Effector memory CD8-positive, alpha-beta T cell (primary cell): ENCODE measurements at regions not wholly inside any gene's neighbourhood (a gene's known extent, or its start where the extent isn't known, plus 50 kb on each side); places are given as distances from the start of the nearest gene placed in this dataset.
A peak's percentile ranks its signal among the peaks of the same experiment; 100 is the strongest.
"Not testable (repeated sequence)": the region's sequence is repeated elsewhere in the genome, so short reads cannot be mapped to it uniquely, and the experiment has no call there.

Experiments used
- ATAC-seq: fragments of 150-1000 bp; cut with Tn5 transposase; replicated peaks from 2 replicates; pipeline ENCODE4 v1.10.0; 2021; ENCODE audit warnings: mild to moderate bottlenecking, moderate library complexity
- DNase-seq, 3 experiments: peaks; one replicate each; pipeline ENCODE4 v3.0.0; 2021
- H3K27ac Mint-ChIP-seq, 2 donors: one replicate each; pipeline ENCODE4 v1.8.0; 2022; ENCODE audit warnings: mild to moderate bottlenecking in 2 of 2, mixed read lengths in 2 of 2, moderate library complexity in 2 of 2
- H3K27me3 Mint-ChIP-seq, 2 donors: one replicate each; pipeline ENCODE4 v1.8.0; 2022; ENCODE audit warnings: mixed read lengths in 2 of 2
- H3K36me3 Mint-ChIP-seq: one replicate; pipeline ENCODE4 v1.8.0; 2022; ENCODE audit warnings: mild to moderate bottlenecking, moderate library complexity, mixed read lengths; ENCODE audit not compliant: insufficient read depth
- H3K4me1 Mint-ChIP-seq, 2 donors: one replicate each; pipeline ENCODE4 v1.8.0; 2022; ENCODE audit warnings: low read depth in 2 of 2, mixed read lengths in 2 of 2
- H3K4me3 Mint-ChIP-seq, 2 donors: one replicate each; pipeline ENCODE4 v1.8.0; 2022; ENCODE audit warnings: mild to moderate bottlenecking in 2 of 2, mixed read lengths in 2 of 2, moderate library complexity in 2 of 2
- H3K9me3 Mint-ChIP-seq, 2 donors: one replicate each; pipeline ENCODE4 v1.8.0; 2022; ENCODE audit warnings: mixed read lengths in 2 of 2

- Mint-ChIP-seq H3K4me3 (no peak overlapping the region), H3K4me1 (no peaks in the 10 kb centered on the region), H3K9me3 (peaks cover 0 to 4% of the 10 kb centered on the region in 2 donors), H3K27me3 (no peaks in the 10 kb centered on the region), H3K27ac (no peak overlapping the region), H3K36me3 (no peaks in the 10 kb centered on the region)
- DNase-seq (no peak), ATAC-seq (no peak)
Observed at GRCh38 chr3:34419801-34420200, 621.4 kb downstream of the PDCD6IP start.

GRCh38 chr3:34421762-34422161 lies 623.3 kb downstream of the PDCD6IP start:
- Mint-ChIP-seq H3K4me3 (no peak overlapping the region), H3K9me3 (peaks cover 0 to 6% of the 10 kb centered on the region in 2 donors), H3K36me3 (no peaks in the 10 kb centered on the region), H3K4me1 (no peaks in the 10 kb centered on the region), H3K27ac (no peak overlapping the region), H3K27me3 (no peaks in the 10 kb centered on the region)
- no peak for DNase-seq
- no peak for ATAC-seq

- Mint-ChIP-seq H3K27ac (no peak overlapping the region), H3K36me3 (no peaks in the 10 kb centered on the region), H3K4me1 (no peaks in the 10 kb centered on the region), H3K9me3 (peaks cover 0 to 24% of the 10 kb centered on the region in 2 donors), H3K27me3 (no peaks in the 10 kb centered on the region), H3K4me3 (no peak overlapping the region)
- ATAC-seq = no peak
- DNase-seq = no peak
Observed at GRCh38 chr3:34439796-34440195, 641.4 kb downstream of the PDCD6IP start.

- DNase-seq (no peak), ATAC-seq (no peak)
- Mint-ChIP-seq H3K9me3 (peaks cover 4 to 47% of the 10 kb centered on the region in 2 donors), H3K27ac (no peak overlapping the region), H3K4me1 (no peaks in the 10 kb centered on the region), H3K27me3 (no peaks in the 10 kb centered on the region), H3K4me3 (no peak overlapping the region), H3K36me3 (no peaks in the 10 kb centered on the region)
Observed at GRCh38 chr3:34444137-34444536, 645.7 kb downstream of the PDCD6IP start.

- Mint-ChIP-seq H3K4me3 (no peak overlapping the region), H3K4me1 (no peaks in the 10 kb centered on the region), H3K27me3 (no peaks in the 10 kb centered on the region), H3K9me3 (peaks cover 4 to 37% of the 10 kb centered on the region in 2 donors), H3K36me3 (no peaks in the 10 kb centered on the region), H3K27ac (no peak overlapping the region)
- ATAC-seq (no peak), DNase-seq (no peak)
Observed at GRCh38 chr3:34449305-34449704, 650.9 kb downstream of the PDCD6IP start.

GRCh38 chr3:34463414-34463813 lies 665.0 kb downstream of the PDCD6IP start:
- DNase-seq = no peak
- Mint-ChIP-seq H3K27ac (no peak overlapping the region), H3K4me1 (no peaks in the 10 kb centered on the region), H3K9me3 (peaks cover 10% of the 10 kb centered on the region in 2 donors), H3K36me3 (no peaks in the 10 kb centered on the region), H3K4me3 (no peak overlapping the region), H3K27me3 (no peaks in the 10 kb centered on the region)
- ATAC-seq = no peak

GRCh38 chr3:34464646-34465045 lies 666.2 kb downstream of the PDCD6IP start:
- ATAC-seq (no peak), DNase-seq (no peak)
- Mint-ChIP-seq H3K4me3 (no peak overlapping the region), H3K27me3 (no peaks in the 10 kb centered on the region), H3K4me1 (no peaks in the 10 kb centered on the region), H3K27ac (no peak overlapping the region), H3K9me3 (peaks cover 9 to 11% of the 10 kb centered on the region in 2 donors), H3K36me3 (no peaks in the 10 kb centered on the region)

GRCh38 chr3:34475851-34476250 lies 677.4 kb downstream of the PDCD6IP start:
- H3K9me3 Mint-ChIP-seq = peaks cover 0 to 8% of the 10 kb centered on the region in 2 donors
- H3K27me3 Mint-ChIP-seq = no peaks in the 10 kb centered on the region

GRCh38 chr3:34483311-34483887 lies 685.0 kb downstream of the PDCD6IP start:
- Mint-ChIP-seq H3K27me3 (no peaks in the 10 kb centered on the region), H3K4me1 (peaks cover 7 to 19% of the 10 kb centered on the region in 2 donors), H3K36me3 (no peaks in the 10 kb centered on the region), H3K27ac (peak overlapping the region; percentile 35 to 81), H3K9me3 (no peaks in the 10 kb centered on the region), H3K4me3 (peak overlapping the region; percentile 69 to 78)
- no peak for DNase-seq
- no peak for ATAC-seq

More at GRCh38 chr3:34475851-34476250, 677.4 kb downstream of the PDCD6IP start:
- ATAC-seq = no peak
- H3K4me3 Mint-ChIP-seq = no peak overlapping the region
- H3K4me1 Mint-ChIP-seq = no peaks in the 10 kb centered on the region
- H3K27ac Mint-ChIP-seq = no peak overlapping the region
- DNase-seq = no peak
- no peaks in the 10 kb centered on the region for H3K36me3 Mint-ChIP-seq

- H3K4me1 Mint-ChIP-seq = no peaks in the 10 kb centered on the region
- ATAC-seq (no peak), DNase-seq (no peak)
- peaks cover 0 to 3% of the 10 kb centered on the region in 2 donors for H3K9me3 Mint-ChIP-seq
- no peak overlapping the region for H3K4me3 Mint-ChIP-seq
- no peaks in the 10 kb centered on the region for H3K27me3 Mint-ChIP-seq
- no peak overlapping the region for H3K27ac Mint-ChIP-seq
- H3K36me3 Mint-ChIP-seq = no peaks in the 10 kb centered on the region
Observed at GRCh38 chr3:34504366-34504765, 705.9 kb downstream of the PDCD6IP start.

- no peak overlapping the region for H3K4me3 Mint-ChIP-seq
- no peak overlapping the region for H3K27ac Mint-ChIP-seq
- H3K27me3 Mint-ChIP-seq = no peaks in the 10 kb centered on the region
- DNase-seq (no peak), ATAC-seq (no peak)
- H3K4me1 Mint-ChIP-seq = no peaks in the 10 kb centered on the region
- peaks cover 0 to 3% of the 10 kb centered on the region in 2 donors for H3K9me3 Mint-ChIP-seq
- H3K36me3 Mint-ChIP-seq = no peaks in the 10 kb centered on the region
Observed at GRCh38 chr3:34504775-34505174, 706.3 kb downstream of the PDCD6IP start.

- DNase-seq (no peak), ATAC-seq (no peak)
- no peak overlapping the region for H3K27ac Mint-ChIP-seq
- peaks cover 2% of the 10 kb centered on the region for H3K36me3 Mint-ChIP-seq
- H3K27me3 Mint-ChIP-seq = no peaks in the 10 kb centered on the region
- no peak overlapping the region for H3K4me3 Mint-ChIP-seq
- peaks cover 0 to 3% of the 10 kb centered on the region in 2 donors for H3K9me3 Mint-ChIP-seq
- no peaks in the 10 kb centered on the region for H3K4me1 Mint-ChIP-seq
Observed at GRCh38 chr3:34508732-34509131, 710.3 kb downstream of the PDCD6IP start.

- H3K4me3 Mint-ChIP-seq = no peak overlapping the region
- no peaks in the 10 kb centered on the region for H3K4me1 Mint-ChIP-seq
- H3K27me3 Mint-ChIP-seq = no peaks in the 10 kb centered on the region
- H3K9me3 Mint-ChIP-seq = peaks cover 0 to 4% of the 10 kb centered on the region in 2 donors
- DNase-seq (no peak), ATAC-seq (no peak)
- no peak overlapping the region for H3K27ac Mint-ChIP-seq
- H3K36me3 Mint-ChIP-seq = peaks cover 2% of the 10 kb centered on the region
Observed at GRCh38 chr3:34511891-34512290, 713.5 kb downstream of the PDCD6IP start.

- H3K9me3 Mint-ChIP-seq, H3K36me3 Mint-ChIP-seq, DNase-seq, H3K4me3 Mint-ChIP-seq, H3K27ac Mint-ChIP-seq, ATAC-seq, H3K27me3 Mint-ChIP-seq, H3K4me1 Mint-ChIP-seq: not testable (repeated sequence)
Observed at GRCh38 chr3:34519008-34519407, 720.6 kb downstream of the PDCD6IP start.

GRCh38 chr3:34531156-34531555 lies 732.7 kb downstream of the PDCD6IP start:
- no peak for DNase-seq
- H3K27ac Mint-ChIP-seq = no peak overlapping the region
- H3K4me3 Mint-ChIP-seq = no peak overlapping the region
- no peaks in the 10 kb centered on the region for H3K27me3 Mint-ChIP-seq
- ATAC-seq = no peak
- no peaks in the 10 kb centered on the region for H3K9me3 Mint-ChIP-seq
- no peaks in the 10 kb centered on the region for H3K4me1 Mint-ChIP-seq
- H3K36me3 Mint-ChIP-seq = no peaks in the 10 kb centered on the region
